ENCODE measurements at regions not wholly inside any gene's neighbourhood (a gene's known extent, or its start where the extent isn't known, plus 50 kb on each side); places are given as distances from the start of the nearest gene placed in this dataset.
"Not testable (repeated sequence)": the region's sequence is repeated elsewhere in the genome, so short reads cannot be mapped to it uniquely, and the experiment has no call there.

DNA sequence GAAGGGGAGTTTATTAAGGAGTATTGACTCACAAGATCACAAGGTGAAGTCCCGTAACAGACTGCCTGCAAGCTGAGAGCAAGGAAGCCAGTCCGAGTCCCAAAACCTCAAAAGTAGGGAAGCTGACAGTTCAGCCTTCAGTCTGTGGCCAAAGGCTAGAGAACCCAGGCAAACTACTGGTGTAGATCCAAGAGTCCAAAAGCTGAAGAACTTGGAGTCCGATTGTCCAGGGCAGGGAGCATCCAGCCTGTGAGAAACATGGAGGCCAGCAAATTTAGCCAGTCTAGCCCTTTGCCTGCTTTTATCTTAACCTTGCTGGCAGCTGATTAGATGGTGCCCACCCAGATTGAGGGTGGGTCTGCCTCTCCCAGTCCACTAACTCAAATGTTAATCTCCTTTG lies 621.9 kb upstream of the ITGA1 start:
- DNase-seq, result not testable (repeated sequence)

DNA sequence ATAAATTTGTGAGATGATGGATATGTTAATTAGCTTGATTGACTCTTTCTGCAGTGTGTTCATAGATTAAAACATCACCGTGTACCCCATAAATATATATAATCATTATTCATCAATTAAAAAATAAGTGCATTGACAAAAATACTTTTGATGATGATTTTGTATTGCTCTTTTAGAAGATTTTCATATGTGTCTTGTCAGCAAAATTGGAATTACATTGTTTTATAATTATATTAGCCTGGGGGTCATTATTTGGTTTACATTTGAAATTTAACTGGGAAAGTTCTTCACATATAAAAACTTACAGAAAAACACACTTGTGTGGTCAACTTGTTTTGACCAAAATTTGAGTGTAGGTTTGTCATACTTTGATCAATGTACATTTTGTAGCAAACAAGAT lies 614.6 kb upstream of the ITGA1 start:
- no peak for DNase-seq

DNA sequence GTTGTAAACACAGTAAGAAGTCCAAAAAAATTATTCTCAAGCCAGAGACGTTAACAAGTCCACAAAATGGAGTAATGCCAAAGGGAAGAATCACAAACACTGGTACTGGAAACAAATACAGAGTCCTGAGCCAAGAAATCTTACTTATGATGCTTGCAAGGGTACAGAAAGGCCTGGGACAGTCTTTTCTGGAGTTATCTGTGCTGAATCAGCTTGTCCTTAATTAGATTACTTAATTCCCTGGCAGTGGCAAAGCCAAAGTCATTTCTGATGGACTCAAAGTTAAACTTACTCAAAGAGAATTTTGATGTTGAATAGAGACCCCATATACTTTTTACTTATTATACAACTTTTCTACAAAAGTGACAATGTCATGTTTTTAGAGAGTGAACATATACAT lies 610.5 kb upstream of the ITGA1 start:
- DNase-seq, result no peak

DNA sequence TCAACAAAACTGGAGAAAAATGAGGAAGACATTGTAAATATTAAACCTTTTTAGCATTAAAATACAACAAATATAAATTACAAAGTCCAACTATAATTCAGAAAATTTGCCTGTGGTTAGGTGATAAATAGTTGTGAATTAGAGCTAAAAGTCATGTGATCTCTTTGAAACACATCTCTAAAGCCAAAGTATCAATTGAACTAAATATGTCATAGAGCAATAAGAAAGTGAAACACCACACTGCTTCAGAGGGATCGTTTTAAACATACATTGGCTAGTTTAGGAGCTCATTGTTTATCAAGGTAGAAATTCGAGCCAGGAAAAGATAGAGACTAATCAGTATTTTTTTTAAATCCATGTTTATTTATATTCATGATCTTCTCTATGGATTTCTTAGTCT lies 606.3 kb upstream of the ITGA1 start:
- no peak for DNase-seq

DNA sequence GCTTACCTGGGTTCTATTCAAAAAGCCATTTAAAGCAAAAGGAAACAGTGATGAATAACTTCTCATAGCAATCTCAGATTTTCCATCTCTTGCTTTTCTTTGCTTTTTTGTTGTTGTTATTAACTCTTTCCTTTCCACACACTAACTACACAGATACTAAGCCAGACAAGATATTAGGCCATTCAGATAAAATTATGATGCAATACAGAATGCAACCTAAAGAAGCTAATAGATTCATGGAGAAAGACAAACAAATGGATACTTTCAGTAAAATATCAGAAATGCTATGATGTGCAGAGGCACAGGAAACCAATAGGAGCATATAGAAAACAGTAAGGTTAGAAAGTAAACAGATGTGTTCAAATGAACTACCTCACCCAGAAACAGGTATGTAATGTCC lies 597.0 kb upstream of the ITGA1 start:
- DNase-seq, result no peak

DNA sequence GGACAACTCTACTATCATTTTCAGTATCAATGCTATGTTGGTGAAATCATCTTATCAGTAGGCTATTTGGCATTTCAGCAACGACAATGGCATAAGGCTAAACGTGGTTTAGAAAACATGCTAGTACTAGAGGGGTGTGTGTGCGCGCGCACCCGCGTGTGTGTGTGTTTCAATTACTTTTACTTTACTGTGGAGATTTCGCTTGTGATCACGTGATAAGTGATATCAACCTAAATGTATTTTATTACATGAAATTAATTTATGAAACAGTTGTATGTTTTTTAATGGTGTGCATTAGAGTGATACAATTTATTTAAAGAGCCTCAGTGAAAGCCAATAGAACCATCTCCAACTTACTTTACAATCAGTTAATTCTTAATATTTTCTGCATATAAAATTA lies 587.9 kb upstream of the ITGA1 start:
- DNase-seq, result no peak

DNA sequence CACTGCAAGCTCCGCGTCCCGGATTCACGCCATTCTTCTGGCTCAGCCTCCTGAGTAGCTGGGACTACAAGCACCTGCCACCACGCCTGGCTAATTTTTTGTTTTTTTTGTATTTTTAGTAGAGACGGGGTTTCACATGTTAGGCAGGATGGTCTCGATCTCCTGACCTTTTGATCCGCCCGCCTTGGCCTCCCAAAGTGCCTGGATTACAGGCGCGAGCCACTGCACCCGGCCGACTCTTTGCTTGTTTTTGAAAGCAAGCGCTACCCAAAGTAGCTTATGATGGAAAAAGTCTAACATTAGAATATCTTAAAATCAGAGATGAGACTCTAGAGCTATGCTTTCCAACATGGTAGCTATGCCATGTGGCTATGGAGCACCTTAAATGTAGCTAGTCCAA lies 585.5 kb upstream of the ITGA1 start:
- DNase-seq, result no peak

DNA sequence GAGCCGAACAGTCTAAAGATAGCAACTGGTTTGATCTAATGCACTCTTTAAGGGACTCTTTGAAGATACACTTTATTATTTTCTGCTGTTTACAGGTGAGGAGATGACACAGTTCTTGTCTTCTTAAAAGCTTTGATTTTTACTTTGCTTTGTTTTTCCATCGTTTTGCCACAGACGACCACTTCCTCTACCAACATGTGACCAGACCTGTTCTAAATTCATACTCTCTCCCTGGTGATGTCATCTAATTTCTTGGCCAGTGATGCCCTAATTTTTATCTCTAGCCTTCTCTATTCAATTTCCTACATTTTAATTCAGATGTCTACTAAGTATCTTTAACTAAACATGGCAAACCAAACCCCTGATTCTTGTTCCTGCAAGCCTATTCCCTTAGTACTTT lies 583.4 kb upstream of the ITGA1 start:
- DNase-seq, result no peak

Measured in renal pelvis (tissue), 1 donor.